IMR-90 (cell line): ENCODE measurements at regions not wholly inside any gene's neighbourhood (a gene's known extent, or its start where the extent isn't known, plus 50 kb on each side); places are given as distances from the start of the nearest gene placed in this dataset.

Experiments used
- ATAC-seq: fragments of 200-7000 bp; cut with Tn5 transposase; 2 replicates; pipeline ENCODE4 v1.9.1; 2020; ENCODE audit warnings: low read depth, mild to moderate bottlenecking, moderate library complexity
- BruUV-seq: library from RNA; stranded (reverse); fragments of 400-500 nt; replicated peaks from 2 replicates; lab custom pipeline; 2021; lab: Mats Ljungman, UMichigan
- CTCF ChIA-PET: fragments of 300-600 bp; formaldehyde crosslinking; extraction: SDS; loops from one replicate; lab custom pipeline; 2021; ENCODE audit warnings: antibody characterized with exemption; lab: Yijun Ruan, JAX
- POLR2A ChIA-PET: fragments of 300-600 bp; sonication (Branson Sonifier 250); formaldehyde crosslinking; loops from one replicate; lab custom pipeline; 2022; ENCODE audit warnings: antibody characterized with exemption; ENCODE audit not compliant: unreplicated experiment; lab: Charles Lee
- DNase-seq: peaks from one replicate; pipeline ENCODE4 v3.0.0; 2013
- H2AFZ ChIP-seq: replicated peaks from 2 replicates; pipeline ENCODE3; 2013; ENCODE audit warnings: low read length, mild to moderate bottlenecking; ENCODE audit not compliant: poor library complexity
- H2AK5ac ChIP-seq: 2 replicates; pipeline ENCODE4 v1.6.1; 2013; ENCODE audit warnings: low read depth, low read length, inconsistent platforms
- H2AK9ac ChIP-seq: replicated peaks from 2 replicates; pipeline ENCODE3; 2013; ENCODE audit warnings: mild to moderate bottlenecking, low read depth, low read length, moderate library complexity; ENCODE audit not compliant: poor library complexity
- H2BK120ac ChIP-seq: 2 replicates; pipeline ENCODE4 v1.6.1; 2013; ENCODE audit warnings: low read depth, low read length, inconsistent platforms
- H2BK15ac ChIP-seq: 3 replicates; pipeline ENCODE4 v1.6.1; 2013; ENCODE audit warnings: low read depth, low read length, inconsistent platforms
- H2BK20ac ChIP-seq: 2 replicates; pipeline ENCODE4 v1.6.1; 2013; ENCODE audit warnings: low read depth, mild to moderate bottlenecking, inconsistent platforms, low read length, moderate library complexity
- H2BK5ac ChIP-seq: 2 replicates; pipeline ENCODE4 v1.6.1; 2013; ENCODE audit warnings: mild to moderate bottlenecking, low read depth, low read length, inconsistent platforms; ENCODE audit not compliant: poor library complexity, severe bottlenecking
- H3K14ac ChIP-seq: replicated peaks from 2 replicates; pipeline ENCODE4 v1.6.1; 2013; ENCODE audit warnings: low read depth, low read length, inconsistent platforms
- H3K18ac ChIP-seq: 2 replicates; pipeline ENCODE4 v1.6.1; 2013; ENCODE audit warnings: low read depth, low read length, control low read depth
- H3K23ac ChIP-seq: 2 replicates; pipeline ENCODE4 v1.6.1; 2013; ENCODE audit warnings: low read depth, low read length, inconsistent platforms
- H3K27ac ChIP-seq: 2 replicates; pipeline ENCODE4 v1.5.1; 2013; ENCODE audit warnings: mild to moderate bottlenecking, control low read depth, low read length; ENCODE audit not compliant: insufficient read depth
- H3K27me3 ChIP-seq: 2 replicates; pipeline ENCODE4 v1.6.1; 2013; ENCODE audit warnings: low read length; ENCODE audit not compliant: control insufficient read depth, insufficient read depth
- H3K36me3 ChIP-seq: 2 replicates; pipeline ENCODE4 v1.6.1; 2013; ENCODE audit warnings: low read length, mixed read lengths; ENCODE audit not compliant: control insufficient read depth, insufficient read depth
- H3K4ac ChIP-seq: 2 replicates; pipeline ENCODE4 v1.6.1; 2013; ENCODE audit warnings: low read depth, low read length, inconsistent platforms
- H3K4me1 ChIP-seq: 2 replicates; pipeline ENCODE4 v1.6.1; 2013; ENCODE audit warnings: low read length, mixed read lengths; ENCODE audit not compliant: control insufficient read depth, insufficient read depth
- H3K4me2 ChIP-seq: 2 replicates; pipeline ENCODE4 v1.6.1; 2013; ENCODE audit warnings: low read depth, mild to moderate bottlenecking, control low read depth, low read length, moderate library complexity
- H3K4me3 ChIP-seq: 2 replicates; pipeline ENCODE4 v1.5.1; 2013; ENCODE audit warnings: low read depth, mild to moderate bottlenecking, control low read depth, low read length, moderate library complexity; ENCODE audit not compliant: insufficient read depth
- H3K56ac ChIP-seq: 2 replicates; pipeline ENCODE4 v1.6.1; 2013; ENCODE audit warnings: low read length, inconsistent platforms; ENCODE audit not compliant: insufficient read depth; ENCODE audit errors: extremely low read depth
- H3K79me1 ChIP-seq, 2 experiments: 2 replicates each; pipeline ENCODE4 v1.6.1; 2013; ENCODE audit warnings: low read length in 2 of 2, inconsistent platforms in 1 of 2, low read depth in 1 of 2
- H3K9ac ChIP-seq: 2 replicates; pipeline ENCODE4 v1.6.1; 2013; ENCODE audit warnings: low read depth, low read length, control low read depth
- H3K9me1 ChIP-seq: 2 replicates; pipeline ENCODE4 v1.6.1; 2013; ENCODE audit warnings: low read length, inconsistent platforms; ENCODE audit not compliant: insufficient read depth
- H3K9me3 ChIP-seq: 2 replicates; pipeline ENCODE4 v1.6.1; 2013; ENCODE audit warnings: low read length; ENCODE audit not compliant: control insufficient read depth, insufficient read depth
- H4K20me1 ChIP-seq: 2 replicates; pipeline ENCODE4 v1.6.1; 2013; ENCODE audit warnings: low read length, inconsistent platforms; ENCODE audit not compliant: insufficient read depth
- H4K5ac ChIP-seq: 2 replicates; pipeline ENCODE4 v1.6.1; 2013; ENCODE audit warnings: mild to moderate bottlenecking, low read depth, low read length, control low read depth
- H4K8ac ChIP-seq, 2 experiments: 2 replicates each; pipeline ENCODE4 v1.6.1; 2013; ENCODE audit warnings: low read depth in 2 of 2, low read length in 2 of 2, control low read depth in 1 of 2, inconsistent platforms in 1 of 2
- H4K91ac ChIP-seq: 2 replicates; pipeline ENCODE4 v1.6.1; 2013; ENCODE audit warnings: low read depth, low read length, inconsistent platforms; ENCODE audit not compliant: insufficient read depth
- BHLHE40 ChIP-seq: fragments of 150-350 bp; IDR thresholded peaks from 2 replicates; pipeline ENCODE4 v1.6.1; 2016; ENCODE audit warnings: mild to moderate bottlenecking, low read depth, low read length
- CEBPB ChIP-seq: IDR thresholded peaks from 2 replicates; pipeline ENCODE4 v1.6.1; 2012; ENCODE audit warnings: low read depth, low read length, improper control_type of control experiment
- CHD1 ChIP-seq: IDR thresholded peaks from 2 replicates; pipeline ENCODE4 v1.6.1; 2012; ENCODE audit warnings: low read depth, low read length, improper control_type of control experiment
- CTCF ChIP-seq: conservative IDR thresholded peaks from 2 replicates; pipeline ENCODE4 v1.5.1; 2012; ENCODE audit warnings: mild to moderate bottlenecking, low read depth, low read length, improper control_type of control experiment
- ELK1 ChIP-seq: fragments of 150-350 bp; IDR thresholded peaks from 2 replicates; pipeline ENCODE4 v1.6.1; 2016; ENCODE audit warnings: low read depth, mild to moderate bottlenecking, low read length, moderate library complexity, borderline replicate concordance
- FOS ChIP-seq: fragments of 150-350 bp; IDR thresholded peaks from 2 replicates; pipeline ENCODE4 v1.6.1; 2016; ENCODE audit warnings: low read depth, low read length
- MAFK ChIP-seq: IDR thresholded peaks from 2 replicates; pipeline ENCODE4 v1.6.1; 2012; ENCODE audit warnings: low read depth, low read length, improper control_type of control experiment
- MAZ ChIP-seq: IDR thresholded peaks from 2 replicates; pipeline ENCODE4 v1.6.1; 2012; ENCODE audit warnings: low read depth, mild to moderate bottlenecking, low read length, improper control_type of control experiment, moderate library complexity, borderline replicate concordance
- MXI1 ChIP-seq: IDR thresholded peaks from 2 replicates; pipeline ENCODE4 v1.6.1; 2012; ENCODE audit warnings: low read depth, mild to moderate bottlenecking, low read length, moderate library complexity, borderline replicate concordance
- POLR2A ChIP-seq: IDR thresholded peaks from 2 replicates; pipeline ENCODE4 v1.6.1; 2012; ENCODE audit warnings: mild to moderate bottlenecking, low read depth, low read length
- RAD21 ChIP-seq: IDR thresholded peaks from 2 replicates; pipeline ENCODE4 v1.6.1; 2012; ENCODE audit warnings: low read length, improper control_type of control experiment
- RCOR1 ChIP-seq: IDR thresholded peaks from 2 replicates; pipeline ENCODE4 v1.6.1; 2012; ENCODE audit warnings: mild to moderate bottlenecking, low read length, improper control_type of control experiment; ENCODE audit not compliant: insufficient replicate concordance
- RFX5 ChIP-seq: IDR thresholded peaks from 2 replicates; pipeline ENCODE4 v1.8.0; 2012; ENCODE audit warnings: low read depth, mild to moderate bottlenecking, low read length, moderate library complexity
- SMC3 ChIP-seq: fragments of 150-350 bp; IDR thresholded peaks from 2 replicates; pipeline ENCODE4 v1.6.1; 2016; ENCODE audit warnings: low read depth, mild to moderate bottlenecking, antibody characterized with exemption, low read length, moderate library complexity
- USF2 ChIP-seq: fragments of 150-350 bp; IDR thresholded peaks from 2 replicates; pipeline ENCODE4 v1.6.1; 2017; ENCODE audit warnings: mild to moderate bottlenecking, antibody characterized with exemption, low read length, low read depth
- WGBS, 2 experiments: methylation state at CpG; one replicate each; pipeline versions ENCODE4 v1.1.5 to v1.1.7; 2013; ENCODE audit warnings: missing lambda C conversion rate in 2 of 2; ENCODE audit not compliant: insufficient read length in 1 of 2; ENCODE audit errors: extremely low coverage in 2 of 2; 5-methylcytosine and 5-hydroxymethylcytosine counted together
- dilution Hi-C: fragments of 300-500 bp; cut with HindIII; formaldehyde crosslinking; loops from one replicate; pipeline ENCODE4 v1.14.3; 2018; ENCODE audit warnings: low sequenced_read_pairs; ENCODE audit not compliant: unreplicated experiment
- in situ Hi-C: fragments of 300-500 bp; cut with MboI; formaldehyde crosslinking; loops from 3 replicates; pipeline ENCODE4 v1.14.3; 2019; ENCODE audit warnings: low sequenced_read_pairs, inconsistent platforms, mixed read lengths
- intact Hi-C: fragments of 100-400 bp; cut with micrococcal nuclease; formaldehyde crosslinking; loops from 2 replicates; pipeline ENCODE4 v1.10.0; 2022

- Histone ChIP-seq H3K36me3 (no peaks in the 10 kb centered on the region), H2AK9ac (no peak overlapping the region), H3K79me1 (no peaks in the 10 kb centered on the region), H2BK5ac (peak overlapping the region; percentile 100), H3K4me3 (no peak overlapping the region), H3K56ac (peak overlapping the region; percentile 88), H4K20me1 (no peaks in the 10 kb centered on the region), H3K14ac (peak overlapping the region; percentile 88), H3K18ac (peak overlapping the region; percentile 100), H3K9me1 (no peaks in the 10 kb centered on the region; the same call in 1 of the 2 replicates), H4K91ac (peak overlapping the region; percentile 99), H2BK120ac (peak overlapping the region; percentile 99), H3K27me3 (no peaks in the 10 kb centered on the region), H2BK20ac (peak overlapping the region; percentile 96), H4K5ac (peak overlapping the region; percentile 100), H2BK15ac (peak overlapping the region; percentile 92; the same call in 1 of the 3 replicates), H3K9me3 (no peaks in the 10 kb centered on the region), H2AK5ac (peak overlapping the region; percentile 63; the same call in 1 of the 2 replicates), H3K4me1 (peaks cover 11% of the 10 kb centered on the region), H3K4me2 (no peak overlapping the region), H3K4ac (peak overlapping the region; percentile 97), H4K8ac (peak overlapping the region; percentile 89 to 90), H3K9ac (peak overlapping the region; percentile 19; the same call in 1 of the 2 replicates), H3K27ac (peak overlapping the region; percentile 88), H2AFZ (no peak overlapping the region), H3K23ac (peak overlapping the region; percentile 90)
- ATAC-seq (peak; percentile 83), DNase-seq (peak; percentile 63)
- TF ChIP-seq CTCF (no peak), MXI1 (no peak), MAZ (no peak), USF2 (no peak), POLR2A (no peak), RCOR1 (no peak), RAD21 (no peak), CEBPB (no peak), SMC3 (no peak), CHD1 (no peak), ELK1 (no peak), BHLHE40 (no peak), MAFK (no peak), FOS (no peak), RFX5 (no peak)
- ChIA-PET POLR2A (no interaction called here), CTCF (no interaction called here)
- BruUV-seq = no TSS peak
- intact Hi-C loops (no loop called here), dilution Hi-C loops (no loop called here), in situ Hi-C loops (no loop called here)
- no CpG with 5 or more reads among the region's 1 CpG for WGBS, 2 experiments
Observed at GRCh38 chr11:29093416-29094120, 923.3 kb downstream of the KCNA4 start.
